GM12872 (cell line): ENCODE measurements at regions not wholly inside any gene's neighbourhood (a gene's known extent, or its start where the extent isn't known, plus 50 kb on each side); places are given as distances from the start of the nearest gene placed in this dataset.

Source experiments
- TF ChIP-seq, protein P1 (sequence below): IDR thresholded peaks from 3 replicates; pipeline ENCODE4 v1.5.1; 2011; ENCODE audit warnings: low read depth, mild to moderate bottlenecking, low read length, moderate library complexity; ENCODE audit not compliant: insufficient read depth

GRCh38 chr6:167487749-167488664 lies 163.1 kb downstream of the TTLL2 start:
- TF ChIP-seq, protein P1, sequence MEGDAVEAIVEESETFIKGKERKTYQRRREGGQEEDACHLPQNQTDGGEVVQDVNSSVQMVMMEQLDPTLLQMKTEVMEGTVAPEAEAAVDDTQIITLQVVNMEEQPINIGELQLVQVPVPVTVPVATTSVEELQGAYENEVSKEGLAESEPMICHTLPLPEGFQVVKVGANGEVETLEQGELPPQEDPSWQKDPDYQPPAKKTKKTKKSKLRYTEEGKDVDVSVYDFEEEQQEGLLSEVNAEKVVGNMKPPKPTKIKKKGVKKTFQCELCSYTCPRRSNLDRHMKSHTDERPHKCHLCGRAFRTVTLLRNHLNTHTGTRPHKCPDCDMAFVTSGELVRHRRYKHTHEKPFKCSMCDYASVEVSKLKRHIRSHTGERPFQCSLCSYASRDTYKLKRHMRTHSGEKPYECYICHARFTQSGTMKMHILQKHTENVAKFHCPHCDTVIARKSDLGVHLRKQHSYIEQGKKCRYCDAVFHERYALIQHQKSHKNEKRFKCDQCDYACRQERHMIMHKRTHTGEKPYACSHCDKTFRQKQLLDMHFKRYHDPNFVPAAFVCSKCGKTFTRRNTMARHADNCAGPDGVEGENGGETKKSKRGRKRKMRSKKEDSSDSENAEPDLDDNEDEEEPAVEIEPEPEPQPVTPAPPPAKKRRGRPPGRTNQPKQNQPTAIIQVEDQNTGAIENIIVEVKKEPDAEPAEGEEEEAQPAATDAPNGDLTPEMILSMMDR, result no peak

DNA sequence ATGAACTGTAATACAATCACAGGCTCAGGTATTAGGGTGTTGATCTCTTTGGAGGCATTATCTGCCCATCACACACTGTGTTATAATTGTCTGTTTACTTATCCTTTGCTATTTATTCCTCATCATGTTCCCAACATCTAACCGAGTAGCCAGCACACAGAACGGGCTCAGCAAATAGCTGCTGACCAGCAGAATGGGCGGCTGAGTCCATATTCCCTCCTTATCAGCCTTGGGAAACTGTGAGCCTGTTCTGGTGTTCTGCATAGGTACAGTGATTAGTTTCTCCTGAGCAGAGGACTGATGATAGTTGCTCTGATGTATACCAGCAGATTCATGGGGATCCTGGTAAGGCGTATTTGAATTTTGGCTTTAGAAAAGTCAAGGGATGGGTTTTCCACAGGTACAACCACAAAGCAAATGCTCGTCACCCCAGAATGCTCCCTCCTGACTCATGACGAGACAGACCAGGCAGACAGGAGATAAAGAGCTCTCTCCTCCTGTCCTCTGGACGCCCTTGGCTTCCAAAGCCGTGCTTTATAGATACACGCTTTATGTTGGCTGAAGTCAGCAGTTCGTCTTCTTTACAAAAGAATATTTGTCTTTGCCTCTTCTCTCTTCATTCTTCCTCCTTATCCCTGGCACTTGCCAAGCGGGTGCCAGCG lies 166.7 kb downstream of the TTLL2 start:
- TF ChIP-seq, protein P1, result no peak

GRCh38 chr6:167492100-167492449 lies 167.2 kb downstream of the TTLL2 start:
- TF ChIP-seq, protein P1, result no peak

- TF ChIP-seq, protein P1, result no peak
Measured at GRCh38 chr6:167493310-167493709, 168.4 kb downstream of the TTLL2 start.

DNA sequence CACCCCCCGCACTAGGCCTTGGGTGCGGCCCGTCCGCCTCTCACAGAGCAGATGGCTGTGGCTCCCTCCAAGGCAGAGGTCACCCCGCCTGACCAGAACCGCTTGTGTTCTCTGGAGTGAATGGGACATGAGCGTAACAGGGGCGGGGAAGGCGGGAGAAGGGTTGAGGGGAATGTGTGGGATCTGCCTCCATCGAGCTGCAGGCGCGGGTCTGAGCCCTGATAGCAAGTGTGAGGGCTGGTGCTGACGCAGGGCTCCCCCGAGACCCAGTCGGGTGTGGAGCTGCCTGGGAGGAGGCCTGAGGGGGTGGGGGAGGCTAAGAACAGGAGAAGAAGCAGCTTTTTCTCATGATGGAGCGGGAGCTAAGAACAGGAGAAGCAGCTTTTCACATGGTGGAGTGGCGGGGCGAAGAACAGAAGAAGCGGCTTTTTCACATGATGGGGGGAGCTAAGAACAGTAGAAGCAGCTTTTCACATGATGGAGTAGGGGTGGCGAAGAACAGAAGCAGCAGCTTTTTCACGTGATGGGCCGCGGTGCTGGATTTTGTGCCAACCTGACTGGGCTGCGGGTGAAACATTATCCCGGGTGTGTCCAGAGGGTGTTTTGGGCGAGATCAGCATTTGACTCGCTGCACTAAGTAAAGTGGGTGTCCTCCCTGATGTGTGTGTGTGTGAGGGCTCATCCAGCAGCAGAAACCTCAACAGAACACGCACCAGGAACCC lies 169.3 kb downstream of the TTLL2 start:
- TF ChIP-seq, protein P1, result no peak

DNA sequence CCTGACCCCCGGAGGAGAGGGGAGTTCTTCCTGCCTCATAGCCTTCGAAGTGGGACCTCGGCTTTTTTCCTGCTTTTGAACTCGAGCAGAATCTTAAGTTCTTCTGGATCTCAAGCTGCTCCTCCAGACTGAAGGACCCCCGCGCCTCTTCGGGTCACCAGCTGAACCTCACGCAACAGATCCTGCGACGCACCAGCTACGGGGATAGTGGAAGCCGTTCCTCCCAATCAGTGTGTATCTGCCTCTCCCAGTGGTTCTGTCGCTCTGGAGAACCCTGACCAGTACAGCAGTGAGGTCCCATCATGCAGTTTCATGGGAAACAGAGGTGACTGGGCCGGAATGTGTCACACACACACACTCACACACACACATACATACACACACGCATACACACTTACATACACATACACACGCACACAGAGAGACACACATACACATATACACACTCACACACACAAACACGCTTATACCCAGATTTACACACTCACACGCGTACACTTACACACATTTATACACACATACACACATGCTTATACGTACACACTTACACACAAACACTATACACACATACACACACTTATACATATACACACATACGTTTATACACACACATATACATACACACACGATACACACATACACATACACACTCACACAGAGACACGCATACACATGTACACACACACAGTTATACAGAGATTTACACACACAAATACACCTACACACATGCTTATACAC lies 170.0 kb downstream of the TTLL2 start:
- TF ChIP-seq, protein P1, result no peak
